HG02571 (cell line): ENCODE measurements at regions not wholly inside any gene's neighbourhood (a gene's known extent, or its start where the extent isn't known, plus 50 kb on each side); places are given as distances from the start of the nearest gene placed in this dataset.
"Not testable (repeated sequence)": the region's sequence is repeated elsewhere in the genome, so short reads cannot be mapped to it uniquely, and the experiment has no call there.

ENCODE experiments used
- ATAC-seq: cut with Tn5 transposase; IDR thresholded peaks from one replicate; pipeline ENCODE4 v1.9.1; 2021; ENCODE audit warnings: mild to moderate bottlenecking, moderate library complexity; ENCODE audit not compliant: unreplicated experiment

- peak; percentile 49 for ATAC-seq
Measured at GRCh38 chr6:118719351-118720124, 68.1 kb upstream of the CEP85L start.

GRCh38 chr6:118718903-118719302 is 67.5 kb upstream of the CEP85L start:
- no peak for ATAC-seq

GRCh38 chr6:118718297-118718696 is 66.9 kb upstream of the CEP85L start:
- ATAC-seq = no peak

GRCh38 chr6:118717106-118717505 is 65.7 kb upstream of the CEP85L start:
- ATAC-seq = no peak

GRCh38 chr6:118715907-118716306 is 64.5 kb upstream of the CEP85L start:
- not testable (repeated sequence) for ATAC-seq

- no peak for ATAC-seq
Measured at GRCh38 chr6:118715376-118715775, 64.0 kb upstream of the CEP85L start.

- ATAC-seq = no peak
Measured at GRCh38 chr6:118714756-118715155, 63.4 kb upstream of the CEP85L start.

- no peak for ATAC-seq
Measured at GRCh38 chr6:118712969-118713368, 61.6 kb upstream of the CEP85L start.

GRCh38 chr6:118710616-118711015 is 59.2 kb upstream of the CEP85L start:
- no peak for ATAC-seq

- ATAC-seq = peak; percentile 89
Measured at GRCh38 chr6:118709859-118710350, 58.5 kb upstream of the CEP85L start.

- no peak for ATAC-seq
Measured at GRCh38 chr6:118708744-118709143, 57.4 kb upstream of the CEP85L start.

- ATAC-seq = no peak
Measured at GRCh38 chr6:118708055-118708454, 56.7 kb upstream of the CEP85L start.

- ATAC-seq = no peak
Measured at GRCh38 chr6:118706702-118707101, 55.3 kb upstream of the CEP85L start.

GRCh38 chr6:118705544-118706491 is 54.4 kb upstream of the CEP85L start:
- peak; percentile 39 for ATAC-seq

- ATAC-seq = no peak
Measured at GRCh38 chr6:118704915-118705314, 53.5 kb upstream of the CEP85L start.

GRCh38 chr6:118701260-118701659 is 49.9 kb upstream of the CEP85L start:
- ATAC-seq = not testable (repeated sequence)
